Common myeloid progenitor, CD34-positive (primary cell): ENCODE measurements at regions not wholly inside any gene's neighbourhood (a gene's known extent, or its start where the extent isn't known, plus 50 kb on each side); places are given as distances from the start of the nearest gene placed in this dataset.
A peak's percentile ranks its signal among the peaks of the same experiment; 100 is the strongest.

Source experiments
- CTCF ChIA-PET: fragments of 350-600 bp; sonication (Branson Sonifier 250); formaldehyde crosslinking; loops from one replicate; lab custom pipeline; 2021; ENCODE audit warnings: antibody characterized with exemption; lab: Charles Lee
- POLR2A ChIA-PET: fragments of 350-600 bp; sonication (Branson Sonifier 250); formaldehyde crosslinking; loops from one replicate; lab custom pipeline; 2021; ENCODE audit warnings: antibody characterized with exemption; lab: Charles Lee
- DNase-seq, 3 donors: peaks; one replicate each; pipeline versions ENCODE4 v3.0.0 to v3.0.0-alpha.2; 2013
- H3K27ac ChIP-seq, 2 experiments: 1 replicate in 1 of 2; 2 replicates in 1 of 2; pipeline ENCODE4 v1.7.0; 2013; ENCODE audit warnings: inconsistent platforms in 2 of 2, low read length in 2 of 2, mild to moderate bottlenecking in 2 of 2, low read depth in 1 of 2, moderate library complexity in 1 of 2; ENCODE audit not compliant: severe bottlenecking in 2 of 2, insufficient read depth in 1 of 2, poor library complexity in 1 of 2
- H3K27me3 ChIP-seq, 5 experiments: replicated peaks in 2 of 5; 1 replicate in 3 of 5; 2 replicates in 2 of 5; pipeline versions ENCODE4 v1.6.1 to v1.7.0; 2013; ENCODE audit warnings: low read length in 4 of 5, mild to moderate bottlenecking in 2 of 5, moderate library complexity in 2 of 5, inconsistent platforms in 1 of 5; ENCODE audit not compliant: insufficient read depth in 5 of 5, control insufficient read depth in 4 of 5
- H3K36me3 ChIP-seq, 4 experiments: 1 replicate in 2 of 4; 2 replicates in 2 of 4; pipeline versions ENCODE4 v1.6.1 to v1.7.0; 2013; ENCODE audit warnings: low read length in 3 of 4, control low read depth in 1 of 4, mild to moderate bottlenecking in 1 of 4; ENCODE audit not compliant: control insufficient read depth in 4 of 4, insufficient read depth in 4 of 4
- H3K4me1 ChIP-seq, 4 experiments: 1 replicate in 3 of 4; 2 replicates in 1 of 4; pipeline versions ENCODE4 v1.6.1 to v1.7.1; 2013; ENCODE audit warnings: low read length in 3 of 4, mild to moderate bottlenecking in 3 of 4, control low read depth in 1 of 4, inconsistent platforms in 1 of 4, moderate library complexity in 1 of 4; ENCODE audit not compliant: control insufficient read depth in 4 of 4, insufficient read depth in 4 of 4; ENCODE audit errors: control extremely low read depth in 1 of 4
- H3K4me3 ChIP-seq, 7 experiments: 1 replicate in 4 of 7; 2 replicates in 3 of 7; pipeline versions ENCODE4 v1.5.1 to v1.7.0; 2013; ENCODE audit warnings: mild to moderate bottlenecking in 7 of 7, low read length in 6 of 7, moderate library complexity in 6 of 7, inconsistent platforms in 2 of 7, low read depth in 2 of 7, control low read depth in 1 of 7; ENCODE audit not compliant: insufficient read depth in 4 of 7, control insufficient read depth in 1 of 7; ENCODE audit errors: extremely low read depth in 1 of 7
- H3K9me3 ChIP-seq, 5 experiments: 1 replicate in 4 of 5; 2 replicates in 1 of 5; pipeline versions ENCODE4 v1.6.1 to v1.7.1; 2013; ENCODE audit warnings: low read length in 4 of 5, mild to moderate bottlenecking in 2 of 5, inconsistent platforms in 1 of 5, low read depth in 1 of 5, moderate library complexity in 1 of 5; ENCODE audit not compliant: control insufficient read depth in 4 of 5, insufficient read depth in 2 of 5; ENCODE audit errors: control extremely low read depth in 1 of 5
- WGBS: methylation state at CpG from one replicate; pipeline ENCODE4 v1.1.5; 2013; ENCODE audit not compliant: insufficient coverage; 5-methylcytosine and 5-hydroxymethylcytosine counted together

DNA sequence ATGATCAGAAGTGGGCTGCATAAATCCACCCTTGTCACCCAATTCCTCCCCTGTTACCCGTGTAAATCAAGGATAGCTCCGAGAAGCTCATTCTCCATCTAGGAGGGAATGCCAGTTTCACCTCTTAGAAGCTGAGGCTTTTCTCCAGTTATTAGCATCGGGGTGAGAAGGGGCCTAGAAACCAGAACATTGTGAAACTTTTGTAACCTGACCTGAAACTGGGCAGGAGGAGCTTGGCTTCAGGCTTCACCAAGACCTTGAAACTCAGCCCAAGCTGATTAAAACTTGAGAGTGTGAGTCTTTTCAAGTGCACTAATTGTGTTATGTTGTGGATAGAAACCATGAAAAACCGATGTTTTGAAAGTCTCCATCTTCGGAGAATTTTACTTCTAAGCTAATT, 103.1 kb downstream of the BMP2 start:
- Histone ChIP-seq H3K36me3 (no peaks in the 10 kb centered on the region), H3K9me3 (no peaks in the 10 kb centered on the region), H3K4me3 (no peak overlapping the region), H3K4me1 (peaks cover 18 to 59% (median 24%) of the 10 kb centered on the region in 4 experiments), H3K27ac (no peak overlapping the region), H3K27me3 (peaks cover 0 to 9% (median 0%) of the 10 kb centered on the region in 5 experiments)
- CTCF ChIA-PET: interaction anchor here (1.1 to 1.5 kb wide), 3 partner anchors 9 to 40 kb away, joined by 3 to 6 read pairs (median 4); no protein-coding TSS in a partner anchor
- DNase-seq: no peak
- 44% methylated on average over 4 of the region's 5 CpGs for WGBS
- POLR2A ChIA-PET: no interaction called here

DNA sequence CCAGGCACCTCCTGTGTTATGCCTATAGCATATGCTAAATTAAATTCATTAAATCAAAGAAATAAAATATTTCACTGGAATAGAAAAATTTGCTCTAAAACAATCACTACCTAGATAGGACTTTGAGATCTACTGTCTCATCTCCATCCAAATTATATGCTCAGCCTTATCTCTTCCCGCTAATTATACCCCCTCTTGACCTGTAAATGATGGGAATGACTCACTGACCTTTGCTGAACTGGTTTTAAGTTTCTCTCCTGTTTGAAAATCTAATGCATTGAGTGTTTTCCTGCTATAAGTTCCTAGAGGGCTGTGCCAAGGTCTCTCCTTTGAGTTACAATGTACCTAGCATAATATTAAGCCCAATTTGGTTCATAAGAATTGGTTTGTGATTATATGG, 110.1 kb downstream of the BMP2 start:
- peaks cover 0 to 8% (median 3%) of the 10 kb centered on the region in 4 experiments for H3K4me1 ChIP-seq
- H3K9me3 ChIP-seq: no peaks in the 10 kb centered on the region
- ChIA-PET CTCF (no interaction called here), POLR2A (no interaction called here)
- H3K36me3 ChIP-seq: no peaks in the 10 kb centered on the region
- no peak for DNase-seq
- peaks cover 0 to 2% (median 0%) of the 10 kb centered on the region in 5 experiments for H3K27me3 ChIP-seq
- WGBS: 100% methylated on average over 1 of the region's 1 CpG
- H3K4me3 ChIP-seq: no peak overlapping the region
- no peak overlapping the region for H3K27ac ChIP-seq

DNA sequence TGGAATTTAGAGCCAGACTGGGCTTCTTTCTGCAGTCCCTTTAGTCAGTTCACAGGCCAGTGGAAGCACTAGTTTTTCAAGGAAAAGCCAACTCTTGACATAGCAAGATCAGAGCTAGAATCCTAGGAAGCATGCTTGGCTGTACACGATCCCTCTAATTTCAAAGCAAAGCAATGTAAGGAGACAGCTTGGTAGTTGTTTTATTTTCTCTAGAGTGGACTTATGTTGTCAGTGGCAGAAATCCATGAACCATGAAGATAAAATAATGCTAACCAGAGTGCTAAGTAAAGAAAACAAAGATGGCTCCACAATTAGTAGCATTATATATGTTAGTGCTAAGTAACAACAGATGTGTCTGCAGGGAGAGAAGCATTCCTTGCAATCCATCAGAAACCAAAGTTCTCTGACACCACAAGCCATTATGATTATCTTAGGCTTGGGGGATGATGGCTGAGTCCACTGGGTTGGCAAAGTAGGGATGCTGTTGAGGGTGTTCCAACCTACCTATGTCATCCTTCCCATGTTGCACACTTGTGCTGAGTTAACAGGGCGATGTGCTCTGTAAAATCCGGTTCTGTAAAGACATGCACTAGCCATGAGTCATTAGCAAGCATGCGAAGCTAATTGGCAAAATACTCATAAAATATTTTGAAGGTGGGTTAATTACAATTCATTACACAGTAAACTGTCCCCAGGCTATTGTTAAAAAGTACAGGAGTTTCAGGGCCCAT, 115.2 kb downstream of the BMP2 start:
- no peaks in the 10 kb centered on the region for H3K9me3 ChIP-seq
- ChIA-PET CTCF (no interaction called here), POLR2A (interaction anchor here (0.7 kb wide), 1 partner anchor 28 kb away, joined by 3 read pairs; no protein-coding TSS in a partner anchor)
- no peaks in the 10 kb centered on the region for H3K27me3 ChIP-seq
- peaks cover 0 to 11% (median 6%) of the 10 kb centered on the region in 4 experiments for H3K4me1 ChIP-seq
- no peak overlapping the region for H3K27ac ChIP-seq
- 100% methylated on average over 1 of the region's 4 CpGs for WGBS
- DNase-seq: no peak
- H3K4me3 ChIP-seq: no peak overlapping the region
- H3K36me3 ChIP-seq: no peaks in the 10 kb centered on the region

DNA sequence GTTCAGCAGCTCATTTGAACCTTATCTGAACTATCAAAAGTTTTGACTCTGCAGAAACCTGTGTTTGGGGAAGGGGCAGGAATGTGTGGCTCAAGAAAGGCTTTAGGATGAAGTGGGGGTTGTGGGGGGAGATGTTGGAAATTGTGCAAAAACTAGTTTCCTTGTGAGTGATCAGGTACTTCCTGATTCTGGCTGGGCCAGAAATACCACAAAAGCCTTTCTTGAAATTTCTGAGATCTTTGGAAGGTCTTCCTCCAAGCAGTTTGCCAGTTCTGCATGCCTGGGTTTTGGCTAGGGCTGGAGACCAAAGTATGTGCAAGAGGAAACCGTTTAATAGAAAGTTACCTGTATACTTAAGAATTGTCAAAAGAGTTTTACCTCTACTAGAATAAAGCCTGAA, 116.6 kb downstream of the BMP2 start:
- peak in 2 of 3 donors; percentile 22 to 28 for DNase-seq
- H3K27me3 ChIP-seq: no peaks in the 10 kb centered on the region
- H3K4me1 ChIP-seq: peaks cover 0 to 25% (median 11%) of the 10 kb centered on the region in 4 experiments
- no peaks in the 10 kb centered on the region for H3K36me3 ChIP-seq
- no peaks in the 10 kb centered on the region for H3K9me3 ChIP-seq
- CTCF ChIA-PET: no interaction called here
- POLR2A ChIA-PET: no interaction called here
- no CpG with 5 or more reads among the region's 1 CpG for WGBS
- H3K4me3 ChIP-seq: no peak overlapping the region
- no peak overlapping the region for H3K27ac ChIP-seq

DNA sequence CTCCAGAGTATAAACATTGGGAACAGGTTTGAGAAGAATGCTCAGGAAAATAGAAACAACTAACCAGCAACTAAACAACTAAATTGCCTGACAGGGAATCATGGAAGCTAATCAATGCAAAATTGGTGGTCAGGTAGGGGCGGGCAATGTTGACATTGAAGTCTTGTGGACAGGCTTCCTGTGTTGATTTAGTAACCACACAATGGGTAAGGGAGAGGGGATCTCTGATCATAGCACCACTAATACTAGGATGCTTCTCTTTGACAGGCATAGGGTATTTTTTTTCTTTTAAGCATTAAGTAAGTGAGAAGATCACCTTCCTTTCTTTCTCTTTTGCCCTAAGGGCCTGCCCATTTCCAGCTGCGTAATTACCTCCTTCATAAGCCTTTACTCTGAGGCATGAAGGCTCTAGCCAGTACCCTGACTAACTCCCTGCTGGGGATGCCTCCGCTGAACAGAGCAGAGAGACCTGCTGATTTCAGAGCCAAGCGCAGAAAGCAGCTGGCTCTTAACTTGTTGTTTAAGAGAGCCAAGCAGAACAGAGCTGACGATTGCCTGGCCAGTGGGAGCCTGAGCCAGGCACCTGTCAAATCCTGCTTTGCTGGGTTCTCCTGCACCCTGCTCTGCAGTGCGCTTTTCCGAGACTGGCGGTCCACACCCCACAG, 118.7 kb downstream of the BMP2 start:
- no peak overlapping the region for H3K27ac ChIP-seq
- no peak for DNase-seq

DNA sequence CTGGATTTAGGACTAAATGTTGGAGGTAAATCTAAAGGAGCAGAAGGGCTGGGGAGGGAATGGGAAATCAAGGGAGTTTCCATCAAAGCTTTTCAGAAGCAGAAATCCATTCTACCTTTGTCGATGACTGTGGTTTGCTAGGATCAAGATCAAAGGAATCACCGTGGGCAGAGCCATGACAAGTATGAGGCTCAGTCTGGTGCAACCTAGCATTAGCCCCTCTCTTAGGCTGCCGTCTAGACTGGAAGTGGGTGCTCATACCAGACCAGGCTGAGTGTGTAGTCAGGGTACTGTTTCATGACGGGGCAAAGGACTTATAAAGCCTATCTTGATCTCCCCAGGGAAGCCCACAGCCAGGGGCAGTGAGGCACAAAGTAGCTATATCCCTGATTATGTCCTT, 120.5 kb downstream of the BMP2 start:
- Histone ChIP-seq H3K4me3 (no peak overlapping the region), H3K9me3 (no peaks in the 10 kb centered on the region), H3K36me3 (no peaks in the 10 kb centered on the region), H3K4me1 (peaks cover 0 to 29% (median 11%) of the 10 kb centered on the region in 4 experiments), H3K27me3 (no peaks in the 10 kb centered on the region), H3K27ac (no peak overlapping the region)
- 100% methylated on average over 4 of the region's 4 CpGs for WGBS
- ChIA-PET CTCF (interaction anchor here (0.5 kb wide), 1 partner anchor 43 kb away, joined by 3 read pairs; no protein-coding TSS in a partner anchor), POLR2A (no interaction called here)
- DNase-seq: no peak

More for the DNA sequence above, 118.7 kb downstream of the BMP2 start:
- Histone ChIP-seq H3K4me1 (peaks cover 0 to 29% (median 11%) of the 10 kb centered on the region in 4 experiments), H3K36me3 (no peaks in the 10 kb centered on the region), H3K27me3 (no peaks in the 10 kb centered on the region), H3K9me3 (no peaks in the 10 kb centered on the region), H3K4me3 (no peak overlapping the region)
- WGBS: 95% methylated on average over 7 of the region's 8 CpGs
- ChIA-PET CTCF (interaction anchor here (0.6 to 1.1 kb wide), 2 partner anchors 18 kb away, joined by 3 read pairs; no protein-coding TSS in a partner anchor), POLR2A (interaction anchor here (0.7 kb wide), 1 partner anchor 192 kb away, joined by 3 read pairs; no protein-coding TSS in a partner anchor)
